Astrocyte (in vitro differentiated cells and primary cell): ENCODE measurements at regions not wholly inside any gene's neighbourhood (a gene's known extent, or its start where the extent isn't known, plus 50 kb on each side); places are given as distances from the start of the nearest gene placed in this dataset.

Experiments used
- DNase-seq: peaks from one replicate; pipeline ENCODE4 v3.0.0-alpha.2; 2010; ENCODE audit warnings: low read depth
- FAIRE-seq: peaks from 2 replicates; lab custom pipeline; 2011; peaks lifted over from hg19 to GRCh38; lab: Jason Lieb, UNC
- H2AFZ ChIP-seq: 2 replicates; pipeline ENCODE4 v1.6.0; 2012; ENCODE audit warnings: low read depth, low read length, inconsistent platforms
- H3K27ac ChIP-seq: 2 replicates; pipeline ENCODE4 v1.5.1; 2011; ENCODE audit warnings: low read depth, low read length, inconsistent platforms
- H3K27me3 ChIP-seq: 2 replicates; pipeline ENCODE4 v1.6.0; 2011; ENCODE audit warnings: low read length, inconsistent platforms; ENCODE audit not compliant: insufficient read depth
- H3K36me3 ChIP-seq: 2 replicates; pipeline ENCODE4 v1.5.1; 2011; ENCODE audit warnings: low read length, inconsistent platforms; ENCODE audit not compliant: insufficient read depth
- H3K4me1 ChIP-seq: 2 replicates; pipeline ENCODE4 v1.5.1; 2011; ENCODE audit warnings: low read length, inconsistent platforms; ENCODE audit not compliant: insufficient read depth
- H3K4me2 ChIP-seq: 2 replicates; pipeline ENCODE4 v1.6.0; 2012; ENCODE audit warnings: low read length, inconsistent platforms
- H3K4me3 ChIP-seq: 2 replicates; pipeline ENCODE4 v1.5.1; 2011; ENCODE audit warnings: low read depth, mild to moderate bottlenecking, low read length, inconsistent platforms; ENCODE audit not compliant: insufficient read depth
- H3K79me2 ChIP-seq: 2 replicates; pipeline ENCODE4 v1.6.0; 2012; ENCODE audit warnings: mild to moderate bottlenecking, low read length, inconsistent platforms; ENCODE audit not compliant: insufficient read depth
- H3K9ac ChIP-seq: 2 replicates; pipeline ENCODE4 v1.6.0; 2012; ENCODE audit warnings: mild to moderate bottlenecking, low read length, inconsistent platforms
- H3K9me3 ChIP-seq: 2 replicates; pipeline ENCODE4 v1.5.1; 2012; ENCODE audit warnings: low read depth, mild to moderate bottlenecking, low read length, inconsistent platforms; ENCODE audit not compliant: insufficient read depth
- H4K20me1 ChIP-seq: 2 replicates; pipeline ENCODE4 v1.6.0; 2012; ENCODE audit warnings: low read length, inconsistent platforms; ENCODE audit not compliant: insufficient read depth
- H3K27ac Mint-ChIP-seq: one replicate; pipeline ENCODE4 v1.8.0; 2021; ENCODE audit warnings: mild to moderate bottlenecking, mixed read lengths; ENCODE audit not compliant: unreplicated experiment
- H3K27me3 Mint-ChIP-seq: one replicate; pipeline ENCODE4 v1.8.0; 2021; ENCODE audit warnings: low read depth, mixed read lengths; ENCODE audit not compliant: unreplicated experiment
- H3K36me3 Mint-ChIP-seq: one replicate; pipeline ENCODE4 v1.8.0; 2021; ENCODE audit warnings: low read depth, mixed read lengths; ENCODE audit not compliant: unreplicated experiment
- H3K4me1 Mint-ChIP-seq: one replicate; pipeline ENCODE4 v1.8.0; 2021; ENCODE audit warnings: low read depth, mixed read lengths; ENCODE audit not compliant: unreplicated experiment
- H3K4me3 Mint-ChIP-seq: one replicate; pipeline ENCODE4 v1.8.0; 2021; ENCODE audit warnings: mild to moderate bottlenecking, moderate library complexity, mixed read lengths; ENCODE audit not compliant: unreplicated experiment
- H3K9me3 Mint-ChIP-seq: one replicate; pipeline ENCODE4 v1.8.0; 2021; ENCODE audit warnings: mild to moderate bottlenecking, mixed read lengths; ENCODE audit not compliant: unreplicated experiment
- EZH2 ChIP-seq: IDR thresholded peaks from 2 replicates; pipeline ENCODE4 v1.6.1; 2012; ENCODE audit warnings: mild to moderate bottlenecking, low read length, inconsistent platforms; ENCODE audit not compliant: insufficient read depth
- TF ChIP-seq, protein P1 (sequence below): IDR thresholded peaks from 2 replicates; pipeline ENCODE4 v1.5.1; 2011; ENCODE audit warnings: low read depth, mild to moderate bottlenecking, inconsistent platforms, low read length, moderate library complexity; ENCODE audit not compliant: insufficient read depth

DNA sequence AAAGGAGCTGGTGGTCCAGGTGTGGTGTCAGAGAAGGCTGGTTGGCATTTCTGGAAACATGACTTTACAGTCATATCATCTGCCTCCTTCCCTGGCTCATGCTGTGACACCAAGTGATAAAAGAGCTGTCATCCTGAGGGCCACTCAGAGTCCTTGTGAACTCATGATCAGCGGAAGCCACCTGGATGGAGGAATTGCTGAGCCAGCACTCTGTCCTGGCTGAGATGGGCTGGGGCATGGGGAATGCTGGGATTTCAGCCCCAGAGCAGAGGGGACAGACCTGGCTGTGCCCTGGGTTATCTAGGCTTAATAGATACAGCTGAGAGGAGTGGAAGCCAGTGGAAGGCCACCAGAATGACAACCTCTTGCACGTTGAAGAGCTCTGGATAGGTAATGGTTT, 214.3 kb downstream of the DHX35 start:
- no peak overlapping the region for H3K27ac ChIP-seq
- H3K4me1 ChIP-seq: no peaks in the 10 kb centered on the region
- no peak overlapping the region for H3K9ac ChIP-seq
- Mint-ChIP-seq H3K9me3 (no peaks in the 10 kb centered on the region), H3K4me1 (no peaks in the 10 kb centered on the region), H3K27me3 (peaks cover 13% of the 10 kb centered on the region), H3K27ac (no peak overlapping the region), H3K4me3 (no peak overlapping the region), H3K36me3 (no peaks in the 10 kb centered on the region)
- DNase-seq (no peak), FAIRE-seq (no peak)
- no peak overlapping the region for H3K4me3 ChIP-seq
- no peaks in the 10 kb centered on the region for H3K27me3 ChIP-seq
- H3K4me2 ChIP-seq: no peak overlapping the region
- H2AFZ ChIP-seq: no peak overlapping the region
- peaks cover 3% of the 10 kb centered on the region for H3K9me3 ChIP-seq
- no peaks in the 10 kb centered on the region for H3K79me2 ChIP-seq
- H4K20me1 ChIP-seq: no peaks in the 10 kb centered on the region
- no peaks in the 10 kb centered on the region for H3K36me3 ChIP-seq
- TF ChIP-seq, protein P1, sequence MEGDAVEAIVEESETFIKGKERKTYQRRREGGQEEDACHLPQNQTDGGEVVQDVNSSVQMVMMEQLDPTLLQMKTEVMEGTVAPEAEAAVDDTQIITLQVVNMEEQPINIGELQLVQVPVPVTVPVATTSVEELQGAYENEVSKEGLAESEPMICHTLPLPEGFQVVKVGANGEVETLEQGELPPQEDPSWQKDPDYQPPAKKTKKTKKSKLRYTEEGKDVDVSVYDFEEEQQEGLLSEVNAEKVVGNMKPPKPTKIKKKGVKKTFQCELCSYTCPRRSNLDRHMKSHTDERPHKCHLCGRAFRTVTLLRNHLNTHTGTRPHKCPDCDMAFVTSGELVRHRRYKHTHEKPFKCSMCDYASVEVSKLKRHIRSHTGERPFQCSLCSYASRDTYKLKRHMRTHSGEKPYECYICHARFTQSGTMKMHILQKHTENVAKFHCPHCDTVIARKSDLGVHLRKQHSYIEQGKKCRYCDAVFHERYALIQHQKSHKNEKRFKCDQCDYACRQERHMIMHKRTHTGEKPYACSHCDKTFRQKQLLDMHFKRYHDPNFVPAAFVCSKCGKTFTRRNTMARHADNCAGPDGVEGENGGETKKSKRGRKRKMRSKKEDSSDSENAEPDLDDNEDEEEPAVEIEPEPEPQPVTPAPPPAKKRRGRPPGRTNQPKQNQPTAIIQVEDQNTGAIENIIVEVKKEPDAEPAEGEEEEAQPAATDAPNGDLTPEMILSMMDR: no peak
- TF ChIP-seq EZH2: no peak

DNA sequence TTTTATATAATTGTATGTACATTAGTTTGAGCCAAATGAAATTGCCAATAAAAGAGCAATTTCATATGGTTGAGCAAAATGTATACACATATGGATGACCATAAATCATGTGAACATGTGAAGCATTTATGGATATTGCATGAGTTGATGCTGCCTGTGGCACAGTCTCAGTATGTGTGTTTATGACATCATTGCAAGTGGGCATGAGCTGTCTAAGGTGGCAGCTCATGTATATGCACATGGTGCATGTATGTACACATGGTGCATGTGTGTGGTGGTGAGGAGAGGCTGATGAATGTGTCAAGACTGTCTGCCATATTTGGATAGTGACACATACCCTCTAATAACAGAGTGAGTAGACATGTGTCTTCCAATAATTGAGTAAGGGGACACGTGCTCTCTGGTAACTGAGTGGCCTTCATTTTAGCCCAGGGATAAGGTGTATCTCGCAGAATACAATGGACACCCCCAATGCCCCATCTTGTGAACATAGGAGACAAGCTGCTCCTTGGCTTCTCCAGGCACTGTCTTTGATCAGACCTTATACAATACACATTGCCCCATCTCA, 208.8 kb downstream of the DHX35 start:
- Histone ChIP-seq H3K27ac (no peak overlapping the region), H3K4me2 (no peak overlapping the region), H3K4me3 (no peak overlapping the region), H4K20me1 (no peaks in the 10 kb centered on the region), H2AFZ (no peak overlapping the region), H3K9ac (no peak overlapping the region), H3K27me3 (no peaks in the 10 kb centered on the region), H3K79me2 (no peaks in the 10 kb centered on the region), H3K36me3 (no peaks in the 10 kb centered on the region), H3K4me1 (no peaks in the 10 kb centered on the region), H3K9me3 (peaks cover 2% of the 10 kb centered on the region)
- H3K4me3 Mint-ChIP-seq: no peak overlapping the region
- H3K9me3 Mint-ChIP-seq: no peaks in the 10 kb centered on the region
- no peaks in the 10 kb centered on the region for H3K36me3 Mint-ChIP-seq
- FAIRE-seq (no peak), DNase-seq (no peak)
- TF ChIP-seq, protein P1: no peak
- no peak for TF ChIP-seq EZH2
- peaks cover 21% of the 10 kb centered on the region for H3K27me3 Mint-ChIP-seq
- no peaks in the 10 kb centered on the region for H3K4me1 Mint-ChIP-seq
- H3K27ac Mint-ChIP-seq: no peak overlapping the region

DNA sequence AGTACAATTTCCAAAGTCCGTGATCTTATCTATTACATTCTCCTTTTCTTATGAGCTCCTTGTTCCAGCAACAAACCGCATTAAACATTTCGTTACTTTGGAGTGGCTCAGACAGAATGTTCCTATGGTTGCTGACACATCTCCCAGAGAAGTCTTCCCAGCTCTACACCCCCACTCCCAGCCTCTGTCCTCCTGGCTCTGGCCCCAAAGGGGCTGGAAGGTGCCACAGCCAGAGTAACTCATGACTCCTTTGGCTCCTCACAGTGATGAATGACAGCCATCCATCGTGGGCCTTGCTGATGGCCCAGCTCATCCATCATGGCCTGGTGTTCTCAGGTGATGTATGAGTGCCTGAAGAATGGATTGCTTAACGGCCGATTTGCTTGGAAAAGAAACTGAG, 203.0 kb downstream of the DHX35 start:
- Histone ChIP-seq H3K4me2 (no peak overlapping the region), H3K4me3 (no peak overlapping the region), H2AFZ (no peak overlapping the region), H3K27ac (no peak overlapping the region), H3K79me2 (no peaks in the 10 kb centered on the region), H3K9ac (no peak overlapping the region), H4K20me1 (no peaks in the 10 kb centered on the region), H3K4me1 (no peaks in the 10 kb centered on the region), H3K36me3 (no peaks in the 10 kb centered on the region), H3K9me3 (no peaks in the 10 kb centered on the region), H3K27me3 (no peaks in the 10 kb centered on the region)
- Mint-ChIP-seq H3K4me3 (no peak overlapping the region), H3K4me1 (no peaks in the 10 kb centered on the region), H3K36me3 (no peaks in the 10 kb centered on the region), H3K9me3 (no peaks in the 10 kb centered on the region), H3K27me3 (peaks cover 14% of the 10 kb centered on the region), H3K27ac (no peak overlapping the region)
- no peak for TF ChIP-seq EZH2
- TF ChIP-seq, protein P1: no peak
- FAIRE-seq (no peak), DNase-seq (no peak)
